Mesothelial cell of epicardium (in vitro differentiated cells): ENCODE measurements at regions not wholly inside any gene's neighbourhood (a gene's known extent, or its start where the extent isn't known, plus 50 kb on each side); places are given as distances from the start of the nearest gene placed in this dataset.

Experiments
- DNase-seq, 2 experiments: peaks; one replicate each; pipeline ENCODE4 v3.0.0; 2021; ENCODE audit warnings: low spot score in 2 of 2; ENCODE audit not compliant: unreplicated experiment in 2 of 2
- H3K27ac Mint-ChIP-seq: 2 replicates; pipeline ENCODE4 v1.8.0; 2021; ENCODE audit warnings: mixed read lengths
- H3K27me3 Mint-ChIP-seq: 2 replicates; pipeline ENCODE4 v1.8.0; 2021; ENCODE audit warnings: low read depth, mixed read lengths
- H3K36me3 Mint-ChIP-seq: 2 replicates; pipeline ENCODE4 v1.8.0; 2021; ENCODE audit warnings: mixed read lengths
- H3K4me1 Mint-ChIP-seq: 2 replicates; pipeline ENCODE4 v1.8.0; 2021; ENCODE audit warnings: mixed read lengths
- H3K4me3 Mint-ChIP-seq: 2 replicates; pipeline ENCODE4 v1.8.0; 2021; ENCODE audit warnings: mild to moderate bottlenecking, moderate library complexity, mixed read lengths
- H3K9me3 Mint-ChIP-seq: 2 replicates; pipeline ENCODE4 v1.8.0; 2021; ENCODE audit warnings: mixed read lengths
- CTCF ChIP-seq: fragments of 200-600 bp; sonication (generic); IDR thresholded peaks from one replicate; pipeline ENCODE4 v1.5.0; 2021; ENCODE audit warnings: antibody characterized with exemption; ENCODE audit not compliant: unreplicated experiment

GRCh38 chr7:46029111-46029704 is 108.1 kb upstream of the IGFBP3 start:
- Mint-ChIP-seq H3K4me3 (no peak overlapping the region), H3K4me1 (peaks cover 11% of the 10 kb centered on the region), H3K27ac (no peak overlapping the region), H3K36me3 (peaks cover 3% of the 10 kb centered on the region), H3K27me3 (no peaks in the 10 kb centered on the region), H3K9me3 (peaks cover 31% of the 10 kb centered on the region)
- no peak for DNase-seq
- TF ChIP-seq CTCF, result no peak

- TF ChIP-seq CTCF, result no peak
- H3K36me3 Mint-ChIP-seq, result peaks cover 3% of the 10 kb centered on the region
- no peak overlapping the region for H3K27ac Mint-ChIP-seq
- peaks cover under 1% of the 10 kb centered on the region for H3K4me1 Mint-ChIP-seq
- peaks cover 31% of the 10 kb centered on the region for H3K9me3 Mint-ChIP-seq
- no peak overlapping the region for H3K4me3 Mint-ChIP-seq
- DNase-seq, result no peak
- H3K27me3 Mint-ChIP-seq, result no peaks in the 10 kb centered on the region
These were observed 107.2 kb upstream of the IGFBP3 start for GRCh38 chr7:46028246-46028645.

- Mint-ChIP-seq H3K4me1 (no peaks in the 10 kb centered on the region), H3K27ac (no peak overlapping the region), H3K36me3 (peaks cover 3% of the 10 kb centered on the region), H3K27me3 (no peaks in the 10 kb centered on the region), H3K4me3 (no peak overlapping the region), H3K9me3 (peaks cover 31% of the 10 kb centered on the region)
- TF ChIP-seq CTCF, result no peak
- no peak for DNase-seq
These were observed 105.7 kb upstream of the IGFBP3 start for GRCh38 chr7:46026741-46027140.

GRCh38 chr7:46024263-46024916 is 103.3 kb upstream of the IGFBP3 start:
- Mint-ChIP-seq H3K27me3 (no peaks in the 10 kb centered on the region), H3K4me3 (no peak overlapping the region), H3K27ac (no peak overlapping the region), H3K4me1 (no peaks in the 10 kb centered on the region), H3K9me3 (peaks cover 18% of the 10 kb centered on the region), H3K36me3 (no peaks in the 10 kb centered on the region)
- no peak for TF ChIP-seq CTCF
- DNase-seq, result no peak

GRCh38 chr7:46022397-46022796 is 101.3 kb upstream of the IGFBP3 start:
- DNase-seq, result no peak
- TF ChIP-seq CTCF, result no peak
- no peak overlapping the region for H3K4me3 Mint-ChIP-seq
- H3K27ac Mint-ChIP-seq, result no peak overlapping the region
- H3K9me3 Mint-ChIP-seq, result peaks cover 14% of the 10 kb centered on the region
- no peaks in the 10 kb centered on the region for H3K27me3 Mint-ChIP-seq
- H3K4me1 Mint-ChIP-seq, result no peaks in the 10 kb centered on the region
- H3K36me3 Mint-ChIP-seq, result no peaks in the 10 kb centered on the region
